Activated CD4-positive, alpha-beta T cell treated with anti-CD3 and anti-CD28 coated beads, Interleukin-2, Interleukin-6, amounts not matched to agents 100 ng/mL and 50 ng/mL, durations not matched to agents 16 hours and 8 hours (primary cell): ENCODE measurements at regions not wholly inside any gene's neighbourhood (a gene's known extent, or its start where the extent isn't known, plus 50 kb on each side); places are given as distances from the start of the nearest gene placed in this dataset.
"Not testable (repeated sequence)": the region's sequence is repeated elsewhere in the genome, so short reads cannot be mapped to it uniquely, and the experiment has no call there.

ENCODE experiments used
- DNase-seq: peaks from one replicate; pipeline ENCODE4 v3.0.0-alpha.2; 2020

- DNase-seq: no peak
These were observed 82.6 kb upstream of the AUTS2 start for GRCh38 chr7:69515495-69516212.

GRCh38 chr7:69516238-69516820, 81.9 kb upstream of the AUTS2 start:
- DNase-seq: no peak

GRCh38 chr7:69517985-69518704, 80.1 kb upstream of the AUTS2 start:
- DNase-seq: no peak

GRCh38 chr7:69518705-69519077, 79.6 kb upstream of the AUTS2 start:
- no peak for DNase-seq

- no peak for DNase-seq
These were observed 71.7 kb upstream of the AUTS2 start for GRCh38 chr7:69526570-69526969.

GRCh38 chr7:69527706-69528105, 70.6 kb upstream of the AUTS2 start:
- no peak for DNase-seq

- no peak for DNase-seq
These were observed 67.2 kb upstream of the AUTS2 start for GRCh38 chr7:69531050-69531449.

GRCh38 chr7:69534461-69535041, 63.7 kb upstream of the AUTS2 start:
- no peak for DNase-seq

GRCh38 chr7:69537691-69538090, 60.6 kb upstream of the AUTS2 start:
- DNase-seq: no peak

- no peak for DNase-seq
These were observed 58.7 kb upstream of the AUTS2 start for GRCh38 chr7:69539531-69539930.

- DNase-seq: no peak
These were observed 58.0 kb upstream of the AUTS2 start for GRCh38 chr7:69540287-69540686.

GRCh38 chr7:69541779-69542432, 56.4 kb upstream of the AUTS2 start:
- DNase-seq: not testable (repeated sequence)

GRCh38 chr7:69545175-69545574, 53.1 kb upstream of the AUTS2 start:
- no peak for DNase-seq
